Cardiac fibroblast (primary cell): ENCODE measurements at regions not wholly inside any gene's neighbourhood (a gene's known extent, or its start where the extent isn't known, plus 50 kb on each side); places are given as distances from the start of the nearest gene placed in this dataset.

ENCODE experiments used
- DNase-seq, 2 donors: peaks; one replicate each; pipeline versions ENCODE4 v3.0.0 to v3.0.0-alpha.2; 2010; ENCODE audit warnings: low read depth in 2 of 2
- H3K4me3 ChIP-seq, 2 donors: replicated peaks in 1 of 2; 1 replicate in 1 of 2; 2 replicates in 1 of 2; pipeline ENCODE4 v1.5.1; 2011; ENCODE audit warnings: low read depth in 2 of 2, low read length in 2 of 2, mild to moderate bottlenecking in 2 of 2, moderate library complexity in 1 of 2
- TF ChIP-seq, protein P1 (sequence below): IDR thresholded peaks from one replicate; pipeline ENCODE4 v1.5.1; 2011; ENCODE audit warnings: low read depth, mild to moderate bottlenecking, low read length, inconsistent platforms

DNA sequence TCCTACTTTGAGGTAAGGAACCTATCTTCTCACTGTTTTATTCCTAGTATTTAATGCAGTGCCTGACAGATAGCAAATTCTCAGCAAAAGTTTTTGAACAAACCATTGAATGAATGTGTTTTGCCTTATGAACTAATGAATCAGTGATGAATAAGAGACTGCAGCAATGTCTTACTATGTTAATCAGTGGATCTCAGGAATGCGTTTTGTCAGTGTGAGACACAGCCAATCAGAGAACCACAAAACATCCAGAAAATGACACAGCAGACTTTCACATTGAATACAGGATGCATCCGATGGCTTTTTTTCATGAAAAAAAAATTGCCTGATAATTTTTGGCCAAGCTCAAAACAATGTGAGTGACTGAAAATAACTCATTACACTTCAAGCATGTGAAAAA is 270.5 kb downstream of the BMP2 start:
- TF ChIP-seq, protein P1, sequence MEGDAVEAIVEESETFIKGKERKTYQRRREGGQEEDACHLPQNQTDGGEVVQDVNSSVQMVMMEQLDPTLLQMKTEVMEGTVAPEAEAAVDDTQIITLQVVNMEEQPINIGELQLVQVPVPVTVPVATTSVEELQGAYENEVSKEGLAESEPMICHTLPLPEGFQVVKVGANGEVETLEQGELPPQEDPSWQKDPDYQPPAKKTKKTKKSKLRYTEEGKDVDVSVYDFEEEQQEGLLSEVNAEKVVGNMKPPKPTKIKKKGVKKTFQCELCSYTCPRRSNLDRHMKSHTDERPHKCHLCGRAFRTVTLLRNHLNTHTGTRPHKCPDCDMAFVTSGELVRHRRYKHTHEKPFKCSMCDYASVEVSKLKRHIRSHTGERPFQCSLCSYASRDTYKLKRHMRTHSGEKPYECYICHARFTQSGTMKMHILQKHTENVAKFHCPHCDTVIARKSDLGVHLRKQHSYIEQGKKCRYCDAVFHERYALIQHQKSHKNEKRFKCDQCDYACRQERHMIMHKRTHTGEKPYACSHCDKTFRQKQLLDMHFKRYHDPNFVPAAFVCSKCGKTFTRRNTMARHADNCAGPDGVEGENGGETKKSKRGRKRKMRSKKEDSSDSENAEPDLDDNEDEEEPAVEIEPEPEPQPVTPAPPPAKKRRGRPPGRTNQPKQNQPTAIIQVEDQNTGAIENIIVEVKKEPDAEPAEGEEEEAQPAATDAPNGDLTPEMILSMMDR, result no peak
- DNase-seq, result peak in 1 of 2 donors; percentile 69
- no peak overlapping the region for H3K4me3 ChIP-seq

DNA sequence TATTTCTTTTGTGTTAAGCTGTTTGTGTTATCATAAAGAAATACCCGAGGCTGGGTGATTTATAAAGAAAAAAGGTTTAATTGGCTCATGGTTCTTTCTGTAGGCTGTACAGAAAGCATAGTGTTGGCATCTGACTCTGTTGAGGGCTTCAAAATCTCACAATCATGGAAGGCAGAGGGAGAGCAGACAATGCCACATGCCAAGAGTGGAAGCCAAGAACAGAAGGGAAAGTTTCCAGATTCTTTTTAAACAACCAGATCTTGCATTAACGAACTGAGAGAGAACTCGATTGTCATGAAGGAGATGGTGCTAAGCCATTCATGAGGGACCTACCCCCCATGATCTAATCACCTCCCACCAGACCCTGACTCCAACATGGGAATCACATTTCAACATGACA is 290.1 kb downstream of the BMP2 start:
- no peak overlapping the region for H3K4me3 ChIP-seq
- TF ChIP-seq, protein P1, result no peak
- no peak for DNase-seq

DNA sequence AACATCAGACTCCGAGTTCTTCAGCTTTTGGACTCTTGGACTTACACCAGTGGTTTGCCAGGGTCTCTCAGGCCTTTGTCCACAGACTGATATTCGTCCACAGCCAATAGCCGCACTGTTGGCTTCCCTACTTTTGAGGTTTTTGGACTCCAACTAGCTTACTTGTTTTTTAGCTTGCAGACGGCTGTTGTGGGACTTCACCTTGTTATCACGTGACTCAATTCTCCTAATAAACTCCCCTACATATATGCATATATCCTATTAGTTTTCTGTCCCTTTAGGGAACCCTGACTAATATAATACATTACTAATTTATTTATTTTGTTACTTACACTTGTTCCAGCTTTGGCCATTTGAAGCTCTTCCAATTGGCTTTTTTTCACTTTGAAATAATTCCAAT is 311.3 kb downstream of the BMP2 start:
- H3K4me3 ChIP-seq, result no peak overlapping the region
- no peak for DNase-seq
- TF ChIP-seq, protein P1, result no peak

DNA sequence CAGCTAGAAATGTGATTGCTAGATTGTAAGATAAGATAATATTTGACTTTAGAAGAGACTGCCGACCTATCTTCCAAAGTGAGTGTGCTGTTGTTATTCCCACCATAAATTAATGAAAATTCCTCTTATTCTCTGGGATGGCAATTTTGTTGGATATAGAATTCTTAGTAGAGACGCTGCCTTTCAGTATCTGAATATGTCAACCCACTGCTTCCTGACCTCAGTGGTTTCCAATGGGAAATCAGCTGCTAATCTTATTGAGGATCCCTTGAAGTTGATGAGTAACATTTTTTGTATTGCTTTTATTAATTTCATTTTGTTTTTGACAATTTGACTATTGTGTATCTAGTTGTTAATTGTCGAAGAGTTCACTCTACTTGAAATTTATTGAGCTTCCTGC is 313.0 kb downstream of the BMP2 start:
- TF ChIP-seq, protein P1, result no peak
- H3K4me3 ChIP-seq, result no peak overlapping the region
- no peak for DNase-seq

DNA sequence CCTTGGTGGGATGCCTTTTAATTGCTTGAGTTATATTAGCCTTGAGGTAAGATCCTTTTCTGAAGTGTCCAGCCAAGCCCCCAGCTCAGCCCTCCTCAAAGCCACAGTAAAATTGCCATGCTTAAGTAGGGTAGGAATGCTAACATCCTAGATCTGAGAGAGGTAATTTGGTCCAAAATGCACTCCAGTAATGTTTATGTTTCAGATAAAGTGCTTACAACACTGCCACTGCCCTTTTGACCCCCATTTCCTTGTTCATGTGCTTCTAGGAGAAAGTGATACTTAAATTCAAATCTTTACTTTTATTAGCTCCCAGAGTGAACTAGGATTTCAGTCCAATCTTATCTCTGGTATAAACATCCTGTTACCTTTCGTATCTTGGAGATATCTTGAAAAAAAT is 318.0 kb downstream of the BMP2 start:
- no peak overlapping the region for H3K4me3 ChIP-seq
- TF ChIP-seq, protein P1, result no peak
- DNase-seq, result peak in 1 of 2 donors; percentile 4

DNA sequence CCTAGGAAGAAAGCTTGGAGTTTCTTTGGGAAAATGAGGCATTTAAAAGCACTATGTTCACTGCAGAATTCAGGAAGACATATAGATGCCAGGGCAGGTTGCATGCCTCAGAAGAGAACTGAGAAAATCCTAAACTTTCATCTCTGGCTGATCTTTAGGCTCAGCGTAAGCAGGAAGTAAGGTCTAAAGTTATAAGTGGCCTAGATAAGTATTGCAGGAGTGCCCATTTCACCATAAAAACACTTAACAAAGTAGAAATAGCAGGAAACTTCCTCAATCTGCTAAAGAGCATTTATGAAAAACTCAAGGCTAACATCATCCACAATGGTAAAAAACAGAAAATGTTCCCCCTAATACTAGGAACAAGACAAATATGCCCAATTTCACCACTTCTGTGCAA is 320.3 kb downstream of the BMP2 start:
- no peak for DNase-seq
- TF ChIP-seq, protein P1, result no peak
- H3K4me3 ChIP-seq, result no peak overlapping the region

DNA sequence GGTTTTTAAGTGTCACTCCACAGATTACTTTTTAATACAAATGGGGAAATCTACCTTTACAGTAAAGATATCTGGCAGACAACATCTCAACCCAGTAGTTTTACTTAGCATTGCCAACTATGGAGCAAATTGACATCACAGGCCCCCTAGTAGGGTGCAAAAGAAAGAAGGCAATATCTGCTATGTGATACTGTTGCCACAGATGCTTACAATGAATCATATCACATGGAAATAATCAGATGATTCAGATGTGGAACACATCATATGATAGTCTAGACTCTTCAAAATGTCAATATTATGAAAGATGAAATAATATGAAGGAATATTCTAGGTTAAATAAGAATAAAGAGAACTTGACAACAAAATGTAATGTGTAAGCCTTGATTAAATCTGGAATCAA is 322.5 kb downstream of the BMP2 start:
- no peak overlapping the region for H3K4me3 ChIP-seq
- TF ChIP-seq, protein P1, result no peak
- DNase-seq, result peak in 1 of 2 donors; percentile 41
